Activated naive CD4-positive, alpha-beta T cell treated with anti-CD3 and anti-CD28 coated beads, Interleukin-2, amount 50 U/mL, for 16 hours (primary cell): ENCODE measurements at regions not wholly inside any gene's neighbourhood (a gene's known extent, or its start where the extent isn't known, plus 50 kb on each side); places are given as distances from the start of the nearest gene placed in this dataset.
"Not testable (repeated sequence)": the region's sequence is repeated elsewhere in the genome, so short reads cannot be mapped to it uniquely, and the experiment has no call there.

ENCODE experiments used
- DNase-seq: peaks from one replicate; pipeline ENCODE4 v3.0.0-alpha.2; 2020

DNA sequence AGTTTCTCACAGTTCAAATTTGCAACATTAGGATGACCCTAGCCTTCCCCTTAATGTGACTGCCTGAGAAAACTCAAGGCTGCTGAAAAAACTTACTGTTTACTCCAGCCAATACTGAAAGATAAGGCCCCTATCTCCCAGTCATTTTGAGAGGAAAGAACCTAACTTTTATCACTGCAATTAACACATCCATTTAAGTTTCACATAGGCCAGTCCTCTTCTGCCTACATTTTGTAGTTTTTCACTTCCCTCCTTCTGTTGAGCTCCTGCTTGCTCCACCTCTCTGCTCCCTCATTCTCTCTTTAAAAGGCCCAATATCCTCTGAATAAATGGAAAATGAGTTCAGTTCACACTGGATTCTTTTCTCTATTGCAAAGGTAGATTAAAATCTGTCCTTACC, 1996.2 kb upstream of the FLRT2 start:
- DNase-seq, result no peak

GRCh38 chr14:83534995-83535394, 1994.9 kb upstream of the FLRT2 start:
- no peak for DNase-seq

- no peak for DNase-seq
These were observed 1994.5 kb upstream of the FLRT2 start for GRCh38 chr14:83535444-83535843.

DNA sequence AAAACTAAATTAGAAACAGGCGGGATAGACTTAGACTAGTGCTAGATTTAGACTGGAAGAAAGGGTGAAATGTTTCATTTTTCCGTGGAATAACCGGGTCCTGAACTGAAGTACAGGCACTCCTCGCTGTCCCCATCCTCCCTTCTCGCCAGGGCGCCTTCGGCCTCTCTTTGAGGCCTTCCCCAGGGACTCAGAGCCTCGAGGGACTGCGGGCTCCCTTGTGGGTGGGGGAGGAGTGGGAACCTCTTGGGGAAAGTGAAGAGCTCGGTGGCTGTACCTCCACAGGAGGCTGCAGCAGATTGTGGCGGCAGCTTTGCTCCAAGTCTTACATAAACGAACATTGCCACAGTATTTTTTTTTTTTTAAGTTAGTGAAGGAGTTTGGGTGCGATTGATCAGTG, 1988.8 kb upstream of the FLRT2 start:
- DNase-seq, result no peak

DNA sequence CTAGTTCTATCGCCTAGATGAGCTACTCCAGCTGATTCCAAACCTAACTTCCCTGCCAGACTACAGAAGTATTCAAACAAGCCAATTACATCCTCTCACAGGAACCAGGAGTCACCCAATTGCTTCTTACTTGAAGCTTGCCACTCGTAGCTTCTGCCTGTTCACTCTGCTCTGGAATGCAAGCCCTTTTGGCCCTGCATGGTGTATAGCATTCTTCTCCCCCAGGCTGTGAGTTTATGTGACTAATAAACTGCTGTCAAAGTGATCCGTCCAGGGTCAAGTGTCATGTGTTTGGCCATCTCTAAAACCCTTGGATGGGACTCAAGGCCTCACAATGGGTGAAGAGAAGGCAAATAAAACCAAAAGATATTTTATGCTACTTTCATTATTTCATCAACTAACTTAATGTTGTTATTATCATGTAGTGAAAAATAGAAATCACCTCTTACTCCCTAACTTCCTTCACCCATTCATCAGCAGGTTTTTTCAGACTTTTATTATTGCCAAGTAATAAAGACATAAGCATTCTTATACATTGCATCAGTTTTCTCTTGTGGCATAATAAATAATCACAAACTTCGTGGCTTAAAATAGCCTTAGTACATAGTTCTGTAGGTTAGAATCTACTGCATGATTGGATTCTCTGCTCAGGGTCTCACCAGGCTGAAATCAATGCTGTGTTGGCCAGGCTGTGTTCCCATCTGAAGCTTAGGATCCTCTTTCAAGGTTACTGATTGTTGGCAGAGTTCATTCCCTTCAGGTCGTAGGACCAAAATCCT, 1981.7 kb upstream of the FLRT2 start:
- DNase-seq, result no peak

DNA sequence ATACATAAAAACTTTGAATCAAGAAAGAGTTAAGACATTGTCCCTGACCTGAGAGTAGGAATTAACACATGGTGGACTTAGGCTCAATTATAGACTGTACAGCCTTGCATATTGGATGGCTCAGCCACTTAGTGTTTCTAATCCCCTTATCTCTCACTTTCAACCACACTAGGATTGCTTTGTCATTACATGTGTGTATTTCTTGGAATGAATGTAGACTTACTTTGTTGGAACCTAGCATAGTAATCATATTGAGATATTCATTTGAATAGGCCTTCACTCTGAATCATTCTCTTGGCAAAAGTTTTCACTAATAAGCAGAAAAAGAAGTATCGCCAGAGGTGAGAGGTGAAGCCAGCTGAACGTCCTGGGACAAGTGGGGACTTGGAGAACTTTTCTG, 1973.9 kb upstream of the FLRT2 start:
- no peak for DNase-seq

DNA sequence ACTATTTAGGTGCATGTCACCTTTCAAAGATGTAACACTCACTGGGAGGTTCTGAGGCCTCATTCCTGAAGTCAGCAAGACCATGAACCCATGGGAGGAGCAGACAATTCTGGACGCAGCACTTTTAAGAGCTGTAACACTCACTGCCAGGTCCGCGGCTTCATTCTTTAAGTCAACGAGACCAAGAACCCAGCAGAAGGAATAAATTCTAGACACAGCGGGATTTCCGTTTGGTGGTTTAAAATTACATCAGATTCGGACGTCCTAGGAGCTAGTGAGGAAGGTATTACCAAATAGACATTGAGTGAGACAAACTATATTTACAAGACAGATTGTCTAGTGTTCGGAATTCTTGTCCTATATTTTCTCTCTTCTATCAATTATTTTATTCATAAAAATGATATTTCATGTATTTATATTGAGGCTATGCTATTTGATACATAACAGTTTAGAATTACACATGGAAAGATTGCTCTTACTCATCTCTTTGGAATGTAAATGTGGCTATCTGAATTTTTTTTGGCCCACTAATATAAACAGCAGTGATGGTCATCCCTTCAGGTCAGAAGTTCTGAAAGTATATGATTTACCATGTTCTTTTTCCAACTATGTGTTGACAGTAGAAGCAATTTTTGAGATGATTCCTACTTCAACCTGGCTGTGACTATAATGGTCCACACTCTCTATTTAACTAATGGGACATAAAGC, 1973.0 kb upstream of the FLRT2 start:
- no peak for DNase-seq

DNA sequence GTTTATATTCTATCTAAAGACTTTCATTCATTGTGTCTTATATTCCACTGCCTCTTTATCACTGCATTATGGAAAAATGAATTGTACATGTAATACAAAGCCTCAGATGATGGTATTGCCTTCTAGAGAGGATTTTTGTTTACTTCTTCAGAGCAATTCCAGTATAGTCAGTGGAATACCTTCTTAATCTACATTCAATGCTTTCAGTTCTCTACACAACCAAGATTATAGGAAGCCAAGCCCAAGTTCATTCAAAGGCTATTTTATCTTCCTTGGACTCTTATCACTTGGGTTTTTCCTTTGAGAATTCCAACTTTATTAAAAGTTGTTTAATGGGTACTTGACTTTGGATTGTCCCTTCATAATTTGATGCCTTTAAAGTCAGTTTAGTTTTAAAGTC, 1971.0 kb upstream of the FLRT2 start:
- no peak for DNase-seq

GRCh38 chr14:83559721-83560120, 1970.2 kb upstream of the FLRT2 start:
- no peak for DNase-seq

GRCh38 chr14:83561261-83561660, 1968.7 kb upstream of the FLRT2 start:
- no peak for DNase-seq

GRCh38 chr14:83566567-83566966, 1963.4 kb upstream of the FLRT2 start:
- DNase-seq, result no peak

GRCh38 chr14:83568141-83568540, 1961.8 kb upstream of the FLRT2 start:
- no peak for DNase-seq

DNA sequence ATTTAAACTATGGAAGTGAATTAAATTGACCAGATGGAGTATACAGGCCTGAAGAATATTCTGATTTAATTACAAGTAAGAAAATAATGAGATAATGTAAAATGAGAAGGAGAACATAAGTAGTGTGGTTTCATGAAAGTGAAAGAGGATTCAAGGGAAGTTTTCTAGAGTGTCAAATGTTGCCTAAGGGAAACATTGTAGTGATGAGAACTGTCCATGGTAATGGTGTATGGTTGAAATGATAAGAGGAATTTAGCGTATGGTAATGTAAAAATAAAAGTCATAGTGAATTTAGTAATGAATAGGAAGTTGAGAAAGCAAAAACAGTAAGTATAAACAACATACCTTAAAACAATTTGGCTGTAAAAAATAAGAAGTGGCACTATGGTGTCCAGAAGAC, 1954.6 kb upstream of the FLRT2 start:
- no peak for DNase-seq

DNA sequence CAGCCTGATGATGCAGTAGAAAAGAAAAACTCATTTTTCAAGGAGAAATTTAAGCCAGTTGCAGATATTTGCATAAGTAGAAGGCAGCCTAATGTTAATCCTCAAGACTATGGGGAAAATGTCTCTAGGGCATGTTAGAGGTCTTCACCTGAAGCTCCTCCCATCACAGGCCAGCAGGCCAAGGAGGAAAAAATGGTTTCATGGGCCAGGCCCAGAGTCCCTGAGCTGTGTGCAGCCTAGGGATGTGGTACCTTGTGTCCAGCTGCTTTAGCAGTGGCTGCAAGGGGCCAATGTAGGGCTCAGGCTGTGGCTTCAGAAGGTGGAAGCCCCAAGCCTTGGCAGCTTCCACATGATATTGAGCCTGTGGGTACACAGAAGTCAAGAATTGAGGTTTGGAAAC, 1946.7 kb upstream of the FLRT2 start:
- DNase-seq, result no peak

DNA sequence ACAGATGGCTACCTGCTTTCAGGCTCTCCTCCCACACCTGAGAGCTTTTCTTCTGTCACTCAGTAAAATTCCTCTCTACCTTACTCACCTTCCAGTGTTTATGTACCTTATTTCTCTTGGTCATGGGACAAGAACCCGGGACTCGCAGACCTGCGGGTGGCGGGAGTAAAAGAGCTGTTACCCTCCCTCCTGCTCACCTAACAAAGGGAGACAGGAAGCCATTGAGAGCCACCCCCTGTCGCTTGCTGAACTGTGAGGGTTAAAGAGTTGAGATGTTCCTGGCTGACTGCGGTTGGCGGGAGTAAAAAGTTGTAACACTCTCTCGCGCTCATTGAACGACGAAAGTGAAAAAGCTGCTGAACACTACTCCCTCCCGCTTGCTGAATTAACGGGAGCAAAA, 1935.1 kb upstream of the FLRT2 start:
- DNase-seq, result no peak

GRCh38 chr14:83607682-83608081, 1922.3 kb upstream of the FLRT2 start:
- no peak for DNase-seq

GRCh38 chr14:83611491-83611890, 1918.5 kb upstream of the FLRT2 start:
- DNase-seq, result no peak

GRCh38 chr14:83611906-83612390, 1918.0 kb upstream of the FLRT2 start:
- DNase-seq, result no peak

- DNase-seq, result no peak
These were observed 1915.0 kb upstream of the FLRT2 start for GRCh38 chr14:83614956-83615355.

- no peak for DNase-seq
These were observed 1905.4 kb upstream of the FLRT2 start for GRCh38 chr14:83624541-83624940.

- no peak for DNase-seq
These were observed 1897.6 kb upstream of the FLRT2 start for GRCh38 chr14:83632375-83632774.

- DNase-seq, result no peak
These were observed 1891.0 kb upstream of the FLRT2 start for GRCh38 chr14:83638748-83639504.

DNA sequence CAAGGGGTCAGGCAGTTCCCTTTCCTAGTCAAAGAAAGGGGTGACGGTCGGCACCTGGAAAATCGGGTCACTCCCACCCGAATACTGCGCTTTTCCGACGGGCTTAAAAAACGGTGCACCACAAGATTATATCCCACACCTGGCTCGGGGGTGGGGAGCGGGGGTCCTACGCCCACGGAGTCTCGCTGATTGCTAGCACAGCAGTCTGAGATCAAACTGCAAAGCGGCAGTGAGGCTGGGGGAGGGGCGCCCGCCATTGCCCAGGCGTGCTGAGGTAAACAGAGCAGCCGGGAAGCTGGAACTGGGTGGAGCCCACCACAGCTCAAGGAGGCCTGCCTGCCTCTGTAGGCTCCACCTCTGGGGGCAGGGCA, 1890.5 kb upstream of the FLRT2 start:
- not testable (repeated sequence) for DNase-seq

- DNase-seq, result no peak
These were observed 1883.7 kb upstream of the FLRT2 start for GRCh38 chr14:83646228-83646627.
